ENCODE measurements at regions not wholly inside any gene's neighbourhood (a gene's known extent, or its start where the extent isn't known, plus 50 kb on each side); places are given as distances from the start of the nearest gene placed in this dataset.
A peak's percentile ranks its signal among the peaks of the same experiment; 100 is the strongest.

DNA sequence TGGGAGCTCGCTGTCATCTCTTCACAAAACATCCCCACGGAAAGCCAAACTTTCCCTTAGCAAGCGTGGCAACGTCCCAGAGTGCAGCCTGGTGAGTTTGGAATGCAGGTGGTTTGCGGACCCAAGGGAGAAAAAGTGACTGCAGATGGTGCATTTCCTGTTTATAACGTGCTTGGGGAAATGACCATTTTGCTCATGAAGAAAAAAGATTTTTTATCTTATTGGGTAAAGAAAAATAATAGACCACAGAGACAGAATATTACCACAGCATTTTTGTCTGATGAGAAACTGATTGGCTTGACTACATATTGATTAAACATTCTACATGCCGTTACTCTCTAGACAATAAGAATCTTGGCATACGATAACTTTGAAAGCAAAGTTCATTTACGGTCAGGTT is 136.5 kb downstream of the COPS8 start:
- Histone ChIP-seq H3K4me3 (ENCODE audit: low read depth, low read length) (no peak overlapping the region), H3K4me1 (ENCODE audit: insufficient read depth) (no peaks in the 10 kb centered on the region), H3K36me3 (ENCODE audit: insufficient read depth) (no peaks in the 10 kb centered on the region), H3K27ac (ENCODE audit: low read depth) (no peak overlapping the region)
- 44% methylated on average over 9 of the region's 9 CpGs for WGBS
- DNase-seq (ENCODE audit: extremely low spot score) = no peak

- 59% methylated on average over 4 of the region's 4 CpGs for WGBS
- DNase-seq (ENCODE audit: extremely low spot score) = no peak
- H3K4me3 ChIP-seq (ENCODE audit: low read depth, low read length) = no peak overlapping the region
- no peak overlapping the region for H3K27ac ChIP-seq (ENCODE audit: low read depth)
- no peaks in the 10 kb centered on the region for H3K36me3 ChIP-seq (ENCODE audit: insufficient read depth)
- H3K4me1 ChIP-seq (ENCODE audit: insufficient read depth) = no peaks in the 10 kb centered on the region
These were observed 136.9 kb downstream of the COPS8 start for GRCh38 chr2:237222601-237223041.

- no peaks in the 10 kb centered on the region for H3K36me3 ChIP-seq (ENCODE audit: insufficient read depth)
- 42% methylated on average over 6 of the region's 6 CpGs for WGBS
- no peak overlapping the region for H3K4me3 ChIP-seq (ENCODE audit: low read depth, low read length)
- no peak for DNase-seq (ENCODE audit: extremely low spot score)
- H3K27ac ChIP-seq (ENCODE audit: low read depth) = no peak overlapping the region
- no peaks in the 10 kb centered on the region for H3K4me1 ChIP-seq (ENCODE audit: insufficient read depth)
These were observed 137.6 kb downstream of the COPS8 start for GRCh38 chr2:237223201-237223861.

GRCh38 chr2:237227190-237227589 is 141.5 kb downstream of the COPS8 start:
- Histone ChIP-seq H3K27ac (ENCODE audit: low read depth) (no peak overlapping the region), H3K4me1 (ENCODE audit: insufficient read depth) (no peaks in the 10 kb centered on the region), H3K4me3 (ENCODE audit: low read depth, low read length) (no peak overlapping the region), H3K36me3 (ENCODE audit: insufficient read depth) (no peaks in the 10 kb centered on the region)
- 95% methylated on average over 2 of the region's 2 CpGs for WGBS
- no peak for DNase-seq (ENCODE audit: extremely low spot score)

DNA sequence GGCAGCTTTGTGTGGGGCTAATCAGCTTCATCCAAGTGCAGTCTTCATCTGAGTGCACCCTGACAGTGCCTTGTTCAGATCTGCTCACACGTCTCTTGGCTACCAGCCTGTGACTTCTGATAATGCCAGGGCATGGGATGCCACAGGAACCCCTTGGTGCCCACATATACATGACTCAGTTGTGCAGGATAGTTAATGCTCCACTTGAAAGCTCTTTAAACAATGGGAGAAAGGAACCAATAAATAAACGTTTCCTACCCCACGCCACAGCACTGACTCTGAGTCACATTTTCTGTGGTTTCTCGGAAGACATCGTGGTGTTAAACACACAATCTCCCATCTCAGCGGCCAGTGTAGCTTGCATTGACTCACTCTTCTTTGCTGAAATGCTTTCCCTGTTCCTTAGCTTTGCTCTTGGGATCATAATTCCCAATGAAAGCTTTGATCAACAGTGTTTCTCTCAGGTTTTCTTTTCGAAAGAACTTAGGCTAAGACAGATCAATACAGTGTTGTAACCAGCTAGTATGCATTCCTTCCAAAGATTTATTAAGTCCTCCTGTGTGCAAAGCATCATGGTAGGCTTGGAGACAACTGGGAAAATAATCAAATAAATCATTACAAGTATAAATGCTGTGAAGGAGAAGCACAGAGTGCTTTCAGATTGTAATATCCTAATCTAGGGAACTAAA is 142.0 kb downstream of the COPS8 start:
- Histone ChIP-seq H3K4me3 (ENCODE audit: low read depth, low read length) (no peak overlapping the region), H3K27ac (ENCODE audit: low read depth) (no peak overlapping the region), H3K4me1 (ENCODE audit: insufficient read depth) (no peaks in the 10 kb centered on the region), H3K36me3 (ENCODE audit: insufficient read depth) (no peaks in the 10 kb centered on the region)
- no peak for DNase-seq (ENCODE audit: extremely low spot score)
- 81% methylated on average over 7 of the region's 7 CpGs for WGBS

DNA sequence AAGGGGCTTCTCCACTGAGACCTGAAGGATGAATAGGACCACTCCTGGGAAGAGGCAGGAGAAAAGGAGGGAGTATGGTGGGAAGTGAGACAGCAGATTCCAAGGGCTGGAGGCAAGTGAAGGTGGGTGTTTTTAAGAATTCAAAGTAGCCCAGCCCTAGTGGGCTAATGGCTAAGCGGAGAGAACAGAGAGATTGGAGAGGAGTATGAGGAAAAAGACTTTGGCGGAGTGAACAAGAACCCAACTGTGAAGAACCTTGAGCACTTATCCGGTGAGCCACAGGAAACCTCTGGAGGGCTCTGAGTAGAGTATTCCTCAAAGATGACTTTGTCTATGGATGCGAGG is 142.6 kb downstream of the COPS8 start:
- Histone ChIP-seq H3K36me3 (ENCODE audit: insufficient read depth) (no peaks in the 10 kb centered on the region), H3K4me3 (ENCODE audit: low read depth, low read length) (no peak overlapping the region), H3K27ac (ENCODE audit: low read depth) (no peak overlapping the region), H3K4me1 (ENCODE audit: insufficient read depth) (no peaks in the 10 kb centered on the region)
- WGBS = 97% methylated on average over 4 of the region's 4 CpGs
- no peak for DNase-seq (ENCODE audit: extremely low spot score)

GRCh38 chr2:237229905-237230304 is 144.2 kb downstream of the COPS8 start:
- Histone ChIP-seq H3K4me1 (ENCODE audit: insufficient read depth) (no peaks in the 10 kb centered on the region), H3K4me3 (ENCODE audit: low read depth, low read length) (no peak overlapping the region), H3K27ac (ENCODE audit: low read depth) (no peak overlapping the region), H3K36me3 (ENCODE audit: insufficient read depth) (no peaks in the 10 kb centered on the region)
- 95% methylated on average over 2 of the region's 2 CpGs for WGBS
- DNase-seq (ENCODE audit: extremely low spot score) = no peak

DNA sequence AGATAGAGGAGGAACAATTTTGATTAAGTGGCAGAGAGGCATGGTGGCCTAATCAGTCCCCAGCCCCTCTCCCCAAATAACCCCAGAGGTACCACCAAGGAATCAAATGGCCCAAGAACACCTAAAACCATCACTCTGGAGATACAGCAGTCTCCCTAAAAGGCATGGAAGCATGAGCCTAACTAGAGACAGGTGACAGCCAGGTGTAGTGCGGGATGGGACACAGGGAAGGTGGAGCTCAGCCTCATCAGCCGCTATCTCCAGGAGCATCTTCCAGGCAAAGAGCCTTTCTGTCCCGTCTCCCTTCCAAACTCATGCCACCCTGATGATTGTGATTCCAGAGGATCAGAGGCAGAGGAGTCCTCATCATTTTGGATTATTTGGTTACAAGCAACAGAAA is 144.7 kb downstream of the COPS8 start:
- no peak for DNase-seq (ENCODE audit: extremely low spot score)
- WGBS = 97% methylated on average over 3 of the region's 3 CpGs
- no peaks in the 10 kb centered on the region for H3K36me3 ChIP-seq (ENCODE audit: insufficient read depth)
- H3K4me1 ChIP-seq (ENCODE audit: insufficient read depth) = no peaks in the 10 kb centered on the region
- no peak overlapping the region for H3K27ac ChIP-seq (ENCODE audit: low read depth)
- no peak overlapping the region for H3K4me3 ChIP-seq (ENCODE audit: low read depth, low read length)

- H3K36me3 ChIP-seq (ENCODE audit: insufficient read depth) = no peaks in the 10 kb centered on the region
- no peak for DNase-seq (ENCODE audit: extremely low spot score)
- H3K4me3 ChIP-seq (ENCODE audit: low read depth, low read length) = no peak overlapping the region
- H3K4me1 ChIP-seq (ENCODE audit: insufficient read depth) = no peaks in the 10 kb centered on the region
- 87% methylated on average over 9 of the region's 9 CpGs for WGBS
- H3K27ac ChIP-seq (ENCODE audit: low read depth) = no peak overlapping the region
These were observed 145.9 kb downstream of the COPS8 start for GRCh38 chr2:237231593-237231992.

DNA sequence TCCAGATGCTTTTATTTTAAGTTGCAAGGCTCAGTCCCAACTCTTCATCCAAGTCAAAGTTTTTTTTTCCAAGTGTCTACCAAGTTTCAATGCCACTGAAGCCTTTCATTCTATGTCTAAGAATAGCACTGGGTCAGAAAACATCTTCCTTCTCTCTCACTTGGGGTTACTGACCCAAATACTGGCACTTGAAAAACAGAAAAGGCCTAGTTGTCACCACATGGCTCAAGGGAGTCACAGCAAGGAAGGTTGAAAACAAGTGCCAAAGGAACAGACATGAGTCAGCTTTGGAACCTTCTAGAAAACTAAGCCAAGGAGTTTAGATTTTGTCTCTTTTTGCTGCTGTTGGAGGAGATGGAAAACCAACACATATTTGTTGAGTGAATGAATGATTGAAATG is 146.5 kb downstream of the COPS8 start:
- Histone ChIP-seq H3K36me3 (ENCODE audit: insufficient read depth) (no peaks in the 10 kb centered on the region), H3K27ac (ENCODE audit: low read depth) (no peak overlapping the region), H3K4me3 (ENCODE audit: low read depth, low read length) (no peak overlapping the region), H3K4me1 (ENCODE audit: insufficient read depth) (no peaks in the 10 kb centered on the region)
- DNase-seq (ENCODE audit: extremely low spot score) = no peak

DNA sequence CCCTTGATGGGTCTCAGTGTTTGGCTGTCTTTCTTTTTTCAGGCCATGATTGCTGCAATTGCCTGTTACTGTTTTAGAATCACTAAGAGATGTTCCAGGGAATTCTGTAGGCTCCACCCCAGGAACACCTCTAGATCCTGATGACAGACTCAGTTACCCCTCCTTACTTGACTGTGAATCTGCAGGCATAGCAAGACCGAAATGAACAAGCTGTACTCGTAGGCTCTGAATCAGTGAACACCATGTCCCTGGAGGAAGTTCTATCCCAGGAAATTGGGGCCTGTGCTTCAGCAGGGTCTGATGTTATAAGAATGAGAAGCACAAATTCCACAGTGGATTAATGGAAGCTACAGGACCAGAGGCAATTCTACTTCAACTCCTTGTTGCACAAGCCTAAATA is 148.6 kb downstream of the COPS8 start:
- no peak overlapping the region for H3K27ac ChIP-seq (ENCODE audit: low read depth)
- 91% methylated on average over 2 of the region's 2 CpGs for WGBS
- H3K4me3 ChIP-seq (ENCODE audit: low read depth, low read length) = no peak overlapping the region
- DNase-seq (ENCODE audit: extremely low spot score) = no peak
- no peaks in the 10 kb centered on the region for H3K4me1 ChIP-seq (ENCODE audit: insufficient read depth)
- H3K36me3 ChIP-seq (ENCODE audit: insufficient read depth) = no peaks in the 10 kb centered on the region

DNA sequence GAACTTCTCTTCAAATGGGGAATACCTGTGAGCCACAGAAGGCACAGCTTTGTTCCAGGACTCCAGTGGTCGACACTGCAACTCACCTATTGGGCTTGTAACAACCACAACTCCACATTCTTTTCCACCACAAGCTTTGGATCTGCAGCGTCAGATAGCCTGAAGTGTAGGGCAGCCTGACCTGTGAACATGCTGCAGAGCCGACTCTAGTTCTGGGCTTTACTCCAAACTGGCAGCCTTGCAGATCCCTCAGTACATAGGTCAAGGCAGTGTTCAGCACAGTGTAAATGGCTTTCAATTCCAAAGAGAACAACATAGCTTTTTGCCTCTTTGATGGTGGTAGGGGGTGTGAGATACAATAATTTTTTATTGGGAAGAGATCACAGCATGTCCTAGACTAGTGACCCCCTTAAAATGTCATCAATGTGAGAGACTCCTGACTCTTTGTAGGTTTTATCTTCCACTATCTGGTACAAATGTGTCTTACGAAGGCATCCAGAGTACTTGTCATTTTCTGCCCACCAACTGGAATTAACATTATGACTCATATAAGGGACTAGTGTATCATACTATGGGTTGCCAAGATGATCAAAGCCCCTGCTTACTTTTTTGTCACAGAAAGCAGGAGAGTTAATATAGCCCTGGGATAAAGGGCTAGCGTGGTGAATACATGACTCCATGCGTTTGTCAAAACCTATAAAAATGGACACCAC is 149.8 kb downstream of the COPS8 start:
- Histone ChIP-seq H3K36me3 (ENCODE audit: insufficient read depth) (no peaks in the 10 kb centered on the region), H3K4me3 (ENCODE audit: low read depth, low read length) (no peak overlapping the region), H3K4me1 (ENCODE audit: insufficient read depth) (no peaks in the 10 kb centered on the region), H3K27ac (ENCODE audit: low read depth) (peak overlapping the region; percentile 48)
- DNase-seq (ENCODE audit: extremely low spot score) = no peak
- 47% methylated on average over 6 of the region's 6 CpGs for WGBS

GRCh38 chr2:237236188-237236587 is 150.5 kb downstream of the COPS8 start:
- Histone ChIP-seq H3K4me1 (ENCODE audit: insufficient read depth) (no peaks in the 10 kb centered on the region), H3K27ac (ENCODE audit: low read depth) (no peak overlapping the region), H3K36me3 (ENCODE audit: insufficient read depth) (no peaks in the 10 kb centered on the region), H3K4me3 (ENCODE audit: low read depth, low read length) (no peak overlapping the region)
- DNase-seq (ENCODE audit: extremely low spot score) = no peak
- WGBS = 70% methylated on average over 2 of the region's 2 CpGs

GRCh38 chr2:237238249-237238648 is 152.6 kb downstream of the COPS8 start:
- no peaks in the 10 kb centered on the region for H3K4me1 ChIP-seq (ENCODE audit: insufficient read depth)
- no peaks in the 10 kb centered on the region for H3K36me3 ChIP-seq (ENCODE audit: insufficient read depth)
- DNase-seq (ENCODE audit: extremely low spot score) = no peak
- no peak overlapping the region for H3K4me3 ChIP-seq (ENCODE audit: low read depth, low read length)
- no peak overlapping the region for H3K27ac ChIP-seq (ENCODE audit: low read depth)
- 70% methylated on average over 3 of the region's 3 CpGs for WGBS

Data from urinary bladder (tissue), 3 donors.